Aorta (tissue), 5 donors: ENCODE measurements at regions not wholly inside any gene's neighbourhood (a gene's known extent, or its start where the extent isn't known, plus 50 kb on each side); places are given as distances from the start of the nearest gene placed in this dataset.

Experiments used
- ATAC-seq: fragments of 200-7000 bp; cut with Tn5 transposase; one replicate; pipeline ENCODE4 v1.9.1; 2022; ENCODE audit warnings: moderate library complexity; ENCODE audit not compliant: low FRiP score
- DNase-seq, 2 donors: peaks; one replicate each; pipeline ENCODE4 v3.0.0-alpha.2; 2020
- H3K27ac ChIP-seq, 2 donors: one replicate each; pipeline ENCODE4 v1.5.1; 2013; ENCODE audit warnings: low read length in 2 of 2, mild to moderate bottlenecking in 2 of 2, moderate library complexity in 2 of 2, control low read depth in 1 of 2, inconsistent platforms in 1 of 2, low read depth in 1 of 2
- H3K27me3 ChIP-seq, 2 donors: one replicate each; pipeline ENCODE4 v1.6.1; 2013; ENCODE audit warnings: control low read depth in 1 of 2, low read length in 1 of 2, mild to moderate bottlenecking in 1 of 2, moderate library complexity in 1 of 2; ENCODE audit not compliant: insufficient read depth in 2 of 2, control insufficient read depth in 1 of 2
- H3K36me3 ChIP-seq, 2 donors: one replicate each; pipeline ENCODE4 v1.6.1; 2013; ENCODE audit warnings: control low read depth in 1 of 2, low read length in 1 of 2, mild to moderate bottlenecking in 1 of 2; ENCODE audit not compliant: insufficient read depth in 2 of 2, control insufficient read depth in 1 of 2
- H3K4me1 ChIP-seq, 2 donors: one replicate each; pipeline ENCODE4 v1.6.1; 2013; ENCODE audit warnings: low read length in 2 of 2, control low read depth in 1 of 2, mild to moderate bottlenecking in 1 of 2, moderate library complexity in 1 of 2; ENCODE audit not compliant: insufficient read depth in 2 of 2, control insufficient read depth in 1 of 2
- H3K4me3 ChIP-seq, 2 donors: one replicate each; pipeline ENCODE4 v1.5.1; 2013; ENCODE audit warnings: low read length in 2 of 2, control low read depth in 1 of 2, mild to moderate bottlenecking in 1 of 2
- H3K9me3 ChIP-seq: one replicate; pipeline ENCODE4 v1.6.1; 2013; ENCODE audit warnings: mild to moderate bottlenecking, low read length; ENCODE audit not compliant: control insufficient read depth
- WGBS, 2 donors: extraction: QIAGEN DNeasy Blood & Tissue Kit; methylation state at CpG; one replicate each; pipeline ENCODE4 v1.1.7; 2013; 5-methylcytosine and 5-hydroxymethylcytosine counted together
- intact Hi-C, 2 donors: fragments of 100-400 bp; cut with DNase I; formaldehyde crosslinking; loops; one replicate each; pipeline versions ENCODE4 v1.14.2 to v1.15.0; 2022
- donor health status: healthy with polysubstance abuse.
- donor health status: Bipolar disorder and iron deficiency.
- donor health status: DM: no; HTN: no; CAD: no.
- donor health status: DM: no; HTN: no; CAD: no.
- donor health status: DM: yes; HTN: yes; CAD: no.

- Histone ChIP-seq H3K4me1 (no peaks in the 10 kb centered on the region), H3K4me3 (no peak overlapping the region), H3K9me3 (no peaks in the 10 kb centered on the region), H3K27ac (no peak overlapping the region), H3K36me3 (no peaks in the 10 kb centered on the region), H3K27me3 (no peaks in the 10 kb centered on the region)
- intact Hi-C loops: no loop called here
- DNase-seq (no peak), ATAC-seq (no peak)
- WGBS, 2 donors: 7 to 42% methylated on average over 2 of the region's 2 CpGs
These were observed 178.9 kb downstream of the METTL4 start for GRCh38 chr18:2392446-2392845.

GRCh38 chr18:2394684-2395083 lies 176.6 kb downstream of the METTL4 start:
- intact Hi-C loops: no loop called here
- no peaks in the 10 kb centered on the region for H3K9me3 ChIP-seq
- H3K27ac ChIP-seq: no peak overlapping the region
- WGBS, 2 donors: 62 to 66% methylated on average over 7 of the region's 7 CpGs
- H3K27me3 ChIP-seq: no peaks in the 10 kb centered on the region
- no peak overlapping the region for H3K4me3 ChIP-seq
- no peaks in the 10 kb centered on the region for H3K36me3 ChIP-seq
- no peaks in the 10 kb centered on the region for H3K4me1 ChIP-seq
- no peak for DNase-seq
- no peak for ATAC-seq

- WGBS, 2 donors: 30 to 43% methylated on average over 3 of the region's 3 CpGs
- intact Hi-C loops: no loop called here
- H3K27me3 ChIP-seq: no peaks in the 10 kb centered on the region
These were observed 175.7 kb downstream of the METTL4 start for GRCh38 chr18:2395427-2396161.

GRCh38 chr18:2396162-2396505 lies 175.2 kb downstream of the METTL4 start:
- 69 to 74% methylated on average over 2 of the region's 2 CpGs for WGBS, 2 donors
- no peak overlapping the region for H3K4me3 ChIP-seq
- no peaks in the 10 kb centered on the region for H3K9me3 ChIP-seq
- no peaks in the 10 kb centered on the region for H3K4me1 ChIP-seq
- no peaks in the 10 kb centered on the region for H3K27me3 ChIP-seq
- DNase-seq (no peak), ATAC-seq (no peak)
- no peak overlapping the region for H3K27ac ChIP-seq
- intact Hi-C loops: no loop called here
- no peaks in the 10 kb centered on the region for H3K36me3 ChIP-seq

More at GRCh38 chr18:2395427-2396161, 175.7 kb downstream of the METTL4 start:
- no peak for ATAC-seq
- Histone ChIP-seq H3K9me3 (no peaks in the 10 kb centered on the region), H3K27ac (no peak overlapping the region), H3K4me3 (no peak overlapping the region), H3K4me1 (no peaks in the 10 kb centered on the region), H3K36me3 (no peaks in the 10 kb centered on the region)
- DNase-seq: no peak

GRCh38 chr18:2400701-2401196 lies 170.6 kb downstream of the METTL4 start:
- Histone ChIP-seq H3K27ac (no peak overlapping the region), H3K27me3 (no peaks in the 10 kb centered on the region), H3K4me1 (no peaks in the 10 kb centered on the region), H3K4me3 (no peak overlapping the region), H3K36me3 (no peaks in the 10 kb centered on the region), H3K9me3 (no peaks in the 10 kb centered on the region)
- WGBS, 2 donors: 37 to 45% methylated on average over 2 of the region's 2 CpGs
- intact Hi-C loops: no loop called here
- DNase-seq (no peak), ATAC-seq (no peak)

DNA sequence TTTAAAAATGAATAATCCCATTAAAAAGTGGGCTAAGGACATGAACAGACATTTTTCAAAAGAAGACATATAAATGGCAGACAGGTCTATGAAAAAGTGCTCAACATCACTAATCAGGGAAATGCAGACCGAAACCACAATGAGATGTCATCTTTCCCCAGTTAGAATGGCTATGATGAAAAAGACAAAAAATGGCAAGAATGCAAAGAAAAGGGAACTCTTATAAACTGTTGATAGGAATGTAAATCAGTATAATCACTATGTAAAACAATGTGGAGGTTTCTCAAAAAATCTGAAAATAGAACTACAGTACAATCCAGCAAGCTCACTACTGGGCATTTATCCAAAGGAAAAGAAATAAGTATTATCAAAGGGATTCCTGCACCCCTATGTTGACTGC lies 169.2 kb downstream of the METTL4 start:
- no peaks in the 10 kb centered on the region for H3K27me3 ChIP-seq
- 74 to 77% methylated on average over 1 of the region's 1 CpG for WGBS, 2 donors
- no peaks in the 10 kb centered on the region for H3K4me1 ChIP-seq
- intact Hi-C loops: no loop called here
- H3K4me3 ChIP-seq: no peak overlapping the region
- H3K9me3 ChIP-seq: no peaks in the 10 kb centered on the region
- DNase-seq (no peak), ATAC-seq (no peak)
- no peaks in the 10 kb centered on the region for H3K36me3 ChIP-seq
- no peak overlapping the region for H3K27ac ChIP-seq

- DNase-seq (no peak), ATAC-seq (no peak)
- Histone ChIP-seq H3K27ac (no peak overlapping the region), H3K36me3 (no peaks in the 10 kb centered on the region), H3K27me3 (no peaks in the 10 kb centered on the region), H3K9me3 (no peaks in the 10 kb centered on the region), H3K4me1 (no peaks in the 10 kb centered on the region), H3K4me3 (no peak overlapping the region)
- 23 to 28% methylated on average over 2 of the region's 2 CpGs for WGBS, 2 donors
- intact Hi-C loops: no loop called here
These were observed 164.8 kb downstream of the METTL4 start for GRCh38 chr18:2406544-2406943.

- H3K4me3 ChIP-seq: no peak overlapping the region
- H3K27ac ChIP-seq: no peak overlapping the region
- DNase-seq: no peak
- no peaks in the 10 kb centered on the region for H3K9me3 ChIP-seq
- no peaks in the 10 kb centered on the region for H3K4me1 ChIP-seq
- no peaks in the 10 kb centered on the region for H3K36me3 ChIP-seq
- intact Hi-C loops: no loop called here
- no peak for ATAC-seq
- WGBS, 2 donors: 31 to 34% methylated on average over 1 of the region's 1 CpG
- H3K27me3 ChIP-seq: no peaks in the 10 kb centered on the region
These were observed 163.3 kb downstream of the METTL4 start for GRCh38 chr18:2407961-2408360.

DNA sequence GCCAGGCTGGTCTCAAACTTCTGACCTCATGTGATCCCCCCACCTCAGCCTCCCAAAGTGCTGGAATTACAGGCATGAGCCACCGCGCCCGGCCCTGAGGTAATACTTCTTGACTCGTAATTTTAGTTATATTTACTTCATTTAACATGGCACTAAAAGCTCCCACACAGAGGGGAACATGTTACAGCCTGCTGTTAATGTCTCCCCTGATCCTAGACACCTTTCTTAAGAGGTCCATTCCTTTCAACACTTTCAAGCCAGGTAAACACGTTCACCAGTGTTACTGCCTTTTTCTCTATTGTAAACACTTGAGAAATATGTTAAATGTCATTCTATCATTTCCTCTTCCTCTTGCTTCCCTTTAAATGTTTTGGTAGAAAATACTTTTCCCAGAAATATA lies 161.4 kb downstream of the METTL4 start:
- H3K4me1 ChIP-seq: no peaks in the 10 kb centered on the region
- no peaks in the 10 kb centered on the region for H3K27me3 ChIP-seq
- DNase-seq (no peak), ATAC-seq (no peak)
- intact Hi-C loops: no loop called here
- H3K9me3 ChIP-seq: no peaks in the 10 kb centered on the region
- no peaks in the 10 kb centered on the region for H3K36me3 ChIP-seq
- no peak overlapping the region for H3K27ac ChIP-seq
- 60 to 70% methylated on average over 5 of the region's 5 CpGs for WGBS, 2 donors
- no peak overlapping the region for H3K4me3 ChIP-seq
